DMS79 (cell line): ENCODE measurements at regions not wholly inside any gene's neighbourhood (a gene's known extent, or its start where the extent isn't known, plus 50 kb on each side); places are given as distances from the start of the nearest gene placed in this dataset.
"Not testable (repeated sequence)": the region's sequence is repeated elsewhere in the genome, so short reads cannot be mapped to it uniquely, and the experiment has no call there.

Source experiments
- DNase-seq: peaks from one replicate; lab custom pipeline; 2025; lab: John Stamatoyannopoulos, UW

GRCh38 chr3:33919312-33920120 is 121.1 kb downstream of the PDCD6IP start:
- no peak for DNase-seq

- no peak for DNase-seq
These were observed 122.1 kb downstream of the PDCD6IP start for GRCh38 chr3:33920511-33920910.

GRCh38 chr3:33921608-33922007 is 123.2 kb downstream of the PDCD6IP start:
- no peak for DNase-seq

GRCh38 chr3:33926998-33927605 is 128.7 kb downstream of the PDCD6IP start:
- DNase-seq, result no peak

- no peak for DNase-seq
These were observed 131.4 kb downstream of the PDCD6IP start for GRCh38 chr3:33929813-33930212.

- no peak for DNase-seq
These were observed 133.1 kb downstream of the PDCD6IP start for GRCh38 chr3:33931512-33931911.

GRCh38 chr3:33932010-33932764 is 133.8 kb downstream of the PDCD6IP start:
- no peak for DNase-seq

- DNase-seq, result no peak
These were observed 137.9 kb downstream of the PDCD6IP start for GRCh38 chr3:33936171-33936920.

GRCh38 chr3:33936921-33937525 is 138.6 kb downstream of the PDCD6IP start:
- DNase-seq, result no peak

- no peak for DNase-seq
These were observed 139.2 kb downstream of the PDCD6IP start for GRCh38 chr3:33937628-33938027.

GRCh38 chr3:33940149-33940548 is 141.7 kb downstream of the PDCD6IP start:
- DNase-seq, result no peak

- no peak for DNase-seq
These were observed 142.3 kb downstream of the PDCD6IP start for GRCh38 chr3:33940736-33941135.

GRCh38 chr3:33941804-33942203 is 143.4 kb downstream of the PDCD6IP start:
- no peak for DNase-seq

- DNase-seq, result no peak
These were observed 144.2 kb downstream of the PDCD6IP start for GRCh38 chr3:33942483-33943150.

- no peak for DNase-seq
These were observed 144.8 kb downstream of the PDCD6IP start for GRCh38 chr3:33943277-33943676.

- DNase-seq, result not testable (repeated sequence)
These were observed 148.2 kb downstream of the PDCD6IP start for GRCh38 chr3:33946612-33947011.

GRCh38 chr3:33947272-33948195 is 149.1 kb downstream of the PDCD6IP start:
- DNase-seq, result no peak

- DNase-seq, result no peak
These were observed 150.6 kb downstream of the PDCD6IP start for GRCh38 chr3:33949074-33949473.

GRCh38 chr3:33954956-33955355 is 156.5 kb downstream of the PDCD6IP start:
- no peak for DNase-seq

GRCh38 chr3:33956206-33956605 is 157.8 kb downstream of the PDCD6IP start:
- DNase-seq, result no peak
